Eye (tissue), 1 donor: ENCODE measurements at regions not wholly inside any gene's neighbourhood (a gene's known extent, or its start where the extent isn't known, plus 50 kb on each side); places are given as distances from the start of the nearest gene placed in this dataset.
A peak's percentile ranks its signal among the peaks of the same experiment; 100 is the strongest.

ENCODE experiments used
- DNase-seq: peaks from one replicate; pipeline ENCODE4 v3.0.0-alpha.2; 2015

DNA sequence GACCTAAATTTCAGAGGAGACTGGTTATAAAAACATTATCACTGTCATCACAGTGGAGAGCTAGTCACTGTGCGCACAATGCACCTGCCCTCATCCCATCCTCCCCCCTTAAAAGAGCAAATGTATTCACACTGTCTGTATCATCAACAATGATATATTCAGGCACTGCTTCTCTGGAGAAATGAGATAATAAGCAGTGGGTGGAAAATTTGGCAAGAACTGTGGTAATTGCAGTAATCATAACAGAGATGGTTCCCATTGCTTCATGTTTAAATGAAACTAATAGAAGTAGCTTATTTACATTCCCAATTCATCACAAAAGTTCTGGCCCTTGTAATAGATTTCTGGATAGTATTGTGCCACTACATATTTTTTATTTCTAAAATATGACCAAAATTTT, 867.4 kb upstream of the ADGRL2 start:
- DNase-seq: no peak

DNA sequence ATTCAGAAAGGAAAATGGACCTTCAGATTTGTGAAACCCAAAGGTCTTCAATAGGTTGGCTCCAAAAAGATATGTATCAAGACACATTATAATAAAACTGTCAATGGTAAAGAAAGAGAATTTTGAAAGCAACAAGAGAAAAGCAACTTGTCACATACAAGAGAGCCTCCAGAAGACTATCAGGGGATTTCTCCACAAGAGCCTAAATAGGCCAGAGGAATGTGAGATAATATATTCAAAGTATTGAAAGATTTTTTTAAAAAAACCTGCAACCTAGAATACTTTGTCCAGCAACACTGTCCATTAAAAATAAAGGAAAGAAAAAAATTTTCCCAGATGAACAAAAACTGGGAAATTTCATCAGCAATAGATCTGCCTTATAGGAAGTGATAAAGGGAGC, 869.6 kb upstream of the ADGRL2 start:
- DNase-seq: peak; percentile 8

DNA sequence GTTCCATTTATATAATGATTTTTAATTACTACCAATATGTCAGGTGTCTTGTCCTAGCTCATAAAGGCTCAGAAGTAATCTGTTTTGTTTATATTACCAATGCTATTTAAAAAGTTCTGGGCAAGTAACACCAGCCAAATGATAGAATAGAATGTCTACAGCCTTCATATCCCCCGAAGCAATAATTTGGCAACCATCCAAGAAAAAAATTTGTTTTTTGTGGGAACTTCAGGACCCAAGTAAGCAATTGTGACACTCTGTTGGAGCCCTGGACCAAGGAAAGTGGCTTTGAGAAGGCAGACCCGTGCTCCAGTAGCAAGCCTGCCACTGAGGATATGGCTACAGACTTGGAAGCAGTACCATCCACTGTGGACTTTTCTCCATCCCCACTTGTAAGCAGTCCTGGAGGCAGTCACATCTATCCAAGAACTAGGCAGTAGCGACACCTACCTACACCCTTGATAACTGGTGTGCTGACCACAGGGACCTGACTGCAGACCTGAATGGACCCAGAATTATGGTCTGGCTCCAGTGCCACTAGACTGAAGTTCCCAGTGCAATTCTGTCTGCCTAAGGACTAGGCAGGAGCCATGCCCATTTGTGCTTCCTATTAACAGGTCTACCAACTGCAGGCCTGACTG, 870.7 kb upstream of the ADGRL2 start:
- DNase-seq: no peak

DNA sequence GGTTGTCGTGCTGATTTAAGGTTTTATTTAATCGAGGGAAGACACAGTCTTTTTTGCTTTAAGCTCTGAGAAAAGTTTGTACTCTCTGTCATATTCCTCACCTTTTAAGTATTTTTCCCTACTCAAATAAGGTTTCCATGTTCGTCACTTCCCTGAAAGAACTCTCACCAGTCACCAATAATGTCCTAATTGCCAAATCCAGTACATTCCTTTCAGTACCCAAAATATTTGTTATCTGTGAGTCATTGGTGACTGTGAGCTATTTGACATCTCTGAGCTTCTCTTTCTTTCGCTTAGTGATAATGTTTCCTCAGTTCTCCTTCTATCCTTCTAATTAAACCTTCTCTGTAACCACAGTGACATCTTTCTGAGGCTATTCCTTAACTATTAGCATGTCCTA, 874.2 kb upstream of the ADGRL2 start:
- DNase-seq: no peak

DNA sequence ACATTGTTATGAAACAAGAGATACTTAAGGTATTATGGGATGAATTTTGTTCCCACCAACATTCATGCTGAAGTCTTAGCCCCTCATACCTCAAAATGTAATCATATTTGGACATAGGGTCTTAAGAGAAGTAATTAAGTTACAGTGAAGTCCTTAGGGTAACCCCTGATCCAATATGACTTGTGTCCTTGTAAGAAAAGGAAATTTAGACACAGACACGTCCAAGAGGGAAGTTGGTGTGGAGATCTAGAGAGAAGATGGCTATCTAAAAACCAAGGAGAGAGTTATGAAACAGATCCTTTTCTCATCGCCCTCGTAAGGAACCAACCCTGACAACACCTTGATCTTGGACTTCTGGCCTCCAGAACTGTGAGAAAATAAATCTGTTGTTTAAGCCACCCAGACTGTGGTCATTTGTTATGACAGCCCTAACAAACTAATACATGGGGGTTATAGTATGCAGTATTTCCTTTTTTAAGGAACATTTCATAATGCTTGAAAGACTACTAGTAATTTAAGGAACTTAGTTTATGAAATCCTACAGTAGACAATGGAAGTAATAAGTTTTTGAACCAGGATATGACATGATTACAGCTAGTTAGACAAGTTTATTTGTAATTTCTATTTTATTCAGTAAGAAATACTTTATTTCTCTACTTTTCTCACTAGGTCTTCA, 875.5 kb upstream of the ADGRL2 start:
- DNase-seq: no peak

DNA sequence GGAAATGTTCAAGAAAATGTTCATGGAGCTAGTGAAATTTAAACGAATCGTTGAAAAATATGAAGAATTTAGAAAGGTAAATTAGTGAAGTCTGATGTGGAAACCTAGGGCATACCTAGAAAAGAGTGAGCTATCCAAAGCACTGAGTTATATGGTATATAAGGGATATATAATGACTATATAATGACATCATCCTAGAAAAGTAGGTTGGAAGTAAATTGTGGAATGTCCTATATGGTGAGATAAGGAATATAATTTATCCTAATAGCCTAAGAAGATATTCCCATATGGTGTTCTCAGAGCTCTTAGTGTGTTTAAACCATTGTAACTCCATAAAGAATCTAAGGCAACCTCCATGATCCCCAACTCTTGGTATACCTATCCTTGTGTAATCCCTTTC, 876.4 kb upstream of the ADGRL2 start:
- no peak for DNase-seq

DNA sequence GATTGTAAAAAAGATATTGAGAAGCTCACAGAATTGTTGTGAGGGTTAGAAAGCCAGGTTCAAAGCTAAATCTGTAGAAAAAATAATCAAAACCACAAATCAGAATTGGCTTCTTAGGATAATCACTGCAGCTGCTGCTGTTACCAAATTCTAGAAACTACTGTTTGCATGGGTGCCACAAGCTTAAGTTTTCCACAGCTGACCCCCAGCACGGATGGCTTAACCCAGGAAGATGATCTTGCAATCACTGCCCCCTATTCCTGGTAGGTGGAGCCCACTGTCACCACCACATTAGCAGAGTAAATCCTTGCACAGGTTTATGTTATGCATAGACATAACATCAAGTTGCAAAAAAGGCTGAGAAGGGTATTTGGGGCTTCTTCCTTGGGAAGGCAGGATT, 877.8 kb upstream of the ADGRL2 start:
- no peak for DNase-seq

DNA sequence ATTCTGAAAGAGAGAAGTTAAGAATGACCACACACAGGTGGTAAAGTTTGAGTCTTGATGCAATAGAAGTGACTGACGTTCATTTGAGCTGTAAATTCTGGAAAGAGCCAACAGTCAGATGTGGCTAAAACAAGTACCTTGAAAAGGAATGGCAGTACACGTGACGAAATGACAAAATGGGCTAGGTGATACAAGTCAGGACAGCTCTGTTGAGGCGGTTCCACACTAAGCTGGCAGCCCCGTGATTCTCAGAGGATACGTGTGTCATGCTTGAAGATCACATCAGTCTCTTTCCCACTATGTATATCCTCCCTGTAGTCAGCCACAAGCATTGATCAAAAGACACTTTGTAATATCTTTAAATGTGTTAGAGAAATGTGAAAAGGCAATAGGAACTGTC, 881.3 kb upstream of the ADGRL2 start:
- DNase-seq: no peak

DNA sequence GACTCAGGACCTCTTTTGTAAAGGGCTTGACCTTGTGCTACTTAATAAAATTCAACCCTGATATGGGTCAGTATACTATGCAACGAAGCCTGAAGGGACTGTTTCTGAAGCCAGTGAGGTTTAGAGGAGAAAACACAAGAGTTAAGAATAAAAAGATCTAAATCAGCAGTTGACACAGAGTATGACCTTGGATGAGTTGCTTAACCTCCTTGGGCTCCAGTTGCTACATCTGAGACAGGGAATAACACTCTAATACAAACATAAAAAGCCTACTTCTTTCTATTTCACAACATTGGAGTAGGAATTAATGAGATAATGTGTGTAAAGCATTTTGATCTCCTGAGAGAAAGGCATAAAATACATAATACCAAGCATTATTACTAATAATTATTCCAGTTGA, 882.4 kb upstream of the ADGRL2 start:
- DNase-seq: no peak

DNA sequence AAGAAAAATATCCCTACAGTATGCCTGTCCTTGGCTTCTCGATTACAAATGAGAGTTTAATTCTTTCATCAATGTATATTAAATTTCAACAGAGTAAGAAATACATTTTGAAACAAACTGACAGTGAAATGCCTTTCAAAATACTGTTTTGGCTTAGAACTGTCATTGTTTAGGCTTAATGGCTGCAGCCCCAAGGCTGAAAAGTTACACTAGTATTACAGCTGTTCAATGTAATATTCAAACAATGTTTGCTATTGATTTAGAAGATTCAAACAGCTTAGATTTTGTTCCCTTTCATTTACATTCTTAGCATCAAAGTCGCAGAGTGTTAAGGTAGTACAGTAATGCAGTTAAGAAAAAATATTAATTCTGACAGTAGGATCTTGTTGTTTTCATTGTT, 882.9 kb upstream of the ADGRL2 start:
- no peak for DNase-seq

DNA sequence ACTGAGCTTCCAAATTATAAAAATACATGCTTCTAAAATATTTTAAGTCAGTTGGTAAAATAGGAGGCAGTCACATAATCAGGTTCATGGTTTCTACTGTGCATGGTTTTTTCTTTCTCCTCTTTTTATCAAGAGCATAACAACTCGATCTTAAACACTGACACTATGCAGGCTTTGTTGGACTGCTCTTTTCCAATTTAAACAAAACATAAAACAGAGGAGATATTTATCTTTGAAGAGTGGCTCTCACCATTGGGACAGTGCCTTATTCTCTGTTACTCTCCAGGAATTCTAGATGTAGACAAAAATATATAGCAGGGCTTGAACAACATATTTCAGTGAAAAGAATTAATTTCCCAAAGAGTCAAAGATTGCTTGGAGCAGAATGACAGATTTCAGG, 883.5 kb upstream of the ADGRL2 start:
- no peak for DNase-seq

DNA sequence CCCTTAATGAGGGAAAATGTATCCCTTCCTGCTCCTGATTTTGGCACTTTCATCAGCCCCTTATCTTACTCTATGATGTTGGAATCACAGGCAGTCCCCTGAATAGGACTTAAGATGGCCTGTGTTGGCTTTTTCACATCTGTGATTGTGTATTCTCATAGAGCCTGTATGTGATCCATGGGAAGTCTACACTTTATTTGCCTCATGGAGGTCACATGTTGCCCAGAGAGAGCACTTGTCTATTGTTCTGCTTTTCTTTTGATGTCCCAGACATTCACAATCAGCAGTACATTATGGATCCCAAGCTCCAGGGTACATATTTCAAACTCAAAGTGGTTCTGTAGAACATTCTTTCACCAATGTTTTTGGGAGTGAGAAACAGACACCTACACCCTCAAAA, 885.2 kb upstream of the ADGRL2 start:
- no peak for DNase-seq

DNA sequence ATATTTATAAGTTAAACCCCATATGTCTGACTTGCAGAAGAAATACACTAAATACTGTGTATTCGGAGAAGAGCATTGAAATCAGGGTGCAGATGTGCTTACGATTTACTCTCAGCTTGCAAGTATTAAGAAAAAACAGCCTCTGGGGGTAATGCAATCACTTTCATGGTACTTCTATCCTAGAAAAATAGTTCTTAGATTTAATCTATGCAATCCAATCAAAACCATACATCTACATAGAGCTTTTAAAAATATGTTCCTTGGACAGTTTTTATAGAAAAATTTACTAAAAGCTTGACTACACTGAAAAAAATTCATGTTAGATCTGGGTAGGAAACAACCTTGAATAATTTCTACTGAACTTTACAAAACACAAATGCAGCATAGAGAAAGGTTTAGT, 890.3 kb upstream of the ADGRL2 start:
- peak; percentile 24 for DNase-seq

DNA sequence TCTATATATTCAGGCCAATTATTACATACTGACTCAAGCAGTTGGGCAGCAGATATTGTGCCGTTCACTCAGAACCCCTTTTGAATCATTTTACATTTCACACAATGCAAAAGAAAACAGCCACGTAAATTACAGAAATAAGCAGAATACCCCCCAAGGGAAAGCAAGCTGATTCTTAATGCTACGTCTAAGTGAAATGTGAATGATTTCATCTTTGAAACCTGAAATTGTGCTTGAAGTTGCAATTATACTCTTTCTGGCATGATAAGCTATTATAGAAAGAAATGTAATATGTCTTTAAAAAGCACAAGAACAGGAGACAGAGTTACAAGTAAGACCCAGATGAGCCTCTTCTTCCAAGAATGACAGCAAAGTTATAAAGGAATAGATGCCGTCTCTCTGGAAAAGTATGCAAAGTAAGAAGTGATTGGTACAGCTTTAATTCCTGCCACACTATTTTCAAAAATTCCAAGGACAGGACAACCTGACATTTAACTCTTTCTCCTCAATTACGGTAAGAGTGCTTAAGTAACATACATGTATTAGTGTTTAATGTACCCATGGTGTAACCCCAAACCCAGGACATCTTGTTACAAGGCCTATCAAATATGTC, 891.5 kb upstream of the ADGRL2 start:
- DNase-seq: peak; percentile 14

DNA sequence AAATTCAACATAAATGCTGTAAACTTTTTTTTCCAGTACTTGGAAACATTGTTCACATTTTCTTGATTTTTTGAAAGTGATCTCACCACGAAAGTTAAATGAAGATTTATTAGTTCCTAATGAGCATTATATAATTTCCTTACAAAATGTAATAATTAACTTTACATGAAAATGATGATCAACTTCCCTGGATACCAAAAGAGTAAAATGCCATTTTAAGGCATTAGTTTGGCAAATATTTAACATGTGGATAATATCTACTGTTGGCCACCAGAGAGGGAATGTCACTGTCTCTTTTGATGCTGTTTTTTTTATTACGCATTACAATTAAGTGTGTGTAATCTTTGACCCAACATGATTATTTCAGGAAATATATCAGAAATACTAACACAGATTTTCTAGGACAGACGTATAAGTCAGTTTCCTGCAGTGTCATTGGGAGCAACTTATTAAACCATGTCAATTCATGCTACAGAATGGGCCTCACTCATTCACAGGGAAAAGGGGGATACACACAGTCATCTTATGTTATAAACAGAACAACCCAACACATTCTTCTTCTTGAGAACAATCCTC, 903.9 kb upstream of the ADGRL2 start:
- no peak for DNase-seq

DNA sequence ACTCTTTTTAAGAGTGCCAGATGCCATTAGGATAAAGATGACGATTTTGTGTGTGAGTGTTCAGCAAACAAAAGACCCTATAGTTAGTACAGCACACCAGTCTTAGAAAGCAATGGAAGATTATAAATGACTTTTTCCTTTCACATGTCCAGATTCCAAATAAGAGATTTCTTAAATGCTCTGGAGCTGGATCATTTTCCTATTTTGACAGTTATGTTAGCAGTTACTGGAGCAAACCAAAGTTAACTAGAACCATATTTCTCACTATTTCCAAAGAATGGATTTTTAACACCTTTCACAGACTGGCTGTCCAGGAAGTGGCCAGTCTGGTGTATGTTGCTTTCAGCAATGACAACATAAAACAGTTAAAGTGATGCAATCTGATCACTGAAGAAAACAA, 905.8 kb upstream of the ADGRL2 start:
- DNase-seq: no peak

DNA sequence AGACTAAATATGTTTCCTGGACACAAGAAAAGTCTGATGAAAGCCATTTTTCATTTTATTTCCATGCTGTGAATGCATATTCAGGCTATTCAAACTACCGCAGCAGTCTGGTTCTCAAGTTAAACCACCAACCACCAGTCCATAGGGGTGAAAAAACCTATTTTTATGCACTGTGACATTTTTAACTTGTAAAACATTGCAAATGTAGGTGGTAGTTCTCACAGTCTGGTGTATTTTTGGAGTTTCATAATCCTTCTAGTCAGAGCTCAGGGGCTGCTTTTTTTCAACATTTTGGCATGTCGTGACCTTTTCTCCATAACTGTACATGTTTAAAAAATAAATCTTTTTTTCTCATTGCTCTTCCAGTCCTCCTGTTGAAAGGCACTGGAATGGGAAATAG, 907.6 kb upstream of the ADGRL2 start:
- DNase-seq: peak; percentile 19

DNA sequence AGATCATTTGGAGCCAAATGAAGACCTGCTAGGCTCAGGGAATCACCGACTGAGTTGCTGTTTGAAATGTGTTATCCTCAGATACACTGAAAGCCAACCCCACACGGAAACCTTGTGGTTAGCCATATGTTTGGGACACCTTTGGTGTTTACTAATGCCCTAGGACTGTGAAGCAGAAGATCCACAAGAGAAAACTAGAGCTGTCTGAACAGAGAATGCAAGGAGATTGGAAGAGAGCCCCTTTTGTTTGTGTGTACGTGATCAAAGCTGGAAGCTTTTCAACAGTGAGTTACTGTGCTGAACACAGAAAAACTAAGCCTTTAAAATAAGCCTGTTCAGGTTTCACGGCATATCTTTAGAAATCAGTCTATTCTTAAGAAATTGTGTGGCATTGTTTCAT, 908.2 kb upstream of the ADGRL2 start:
- no peak for DNase-seq

DNA sequence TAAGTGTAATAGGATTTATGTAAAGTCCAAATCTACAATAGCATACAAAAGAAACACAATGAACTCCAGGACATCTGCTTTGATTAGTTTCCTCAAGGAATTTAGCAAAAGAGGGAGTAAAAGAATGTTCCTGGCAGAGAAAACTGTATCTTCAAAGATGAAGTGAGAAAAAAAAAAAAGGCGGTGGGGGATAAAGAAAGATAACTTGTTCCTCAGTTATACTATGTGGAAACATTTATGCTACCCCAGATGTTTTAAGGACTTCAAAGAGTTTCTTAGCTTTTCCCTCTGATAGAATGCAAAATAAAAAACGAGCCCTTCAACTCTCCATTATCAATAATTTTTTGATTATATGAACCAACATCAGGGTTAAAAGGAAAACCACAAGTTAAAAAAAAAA, 908.9 kb upstream of the ADGRL2 start:
- no peak for DNase-seq

DNA sequence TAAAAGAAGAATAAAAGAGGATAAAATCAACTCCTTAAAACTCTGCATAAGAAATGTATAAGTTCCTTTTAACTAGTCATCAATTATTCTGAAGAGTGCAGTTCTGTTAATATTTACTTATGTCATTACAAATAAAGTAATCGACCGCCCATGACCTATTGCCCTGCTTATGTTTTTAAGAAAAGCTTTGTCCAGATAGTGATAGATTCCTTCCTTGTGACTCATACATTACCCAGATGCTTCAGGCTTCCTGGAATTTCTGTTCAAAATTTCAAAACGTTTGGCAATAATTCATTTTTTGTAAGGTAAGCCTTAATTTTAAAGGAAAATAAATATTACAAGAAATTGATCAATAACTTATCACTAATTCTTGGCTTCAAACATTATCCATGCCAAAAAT, 918.2 kb upstream of the ADGRL2 start:
- no peak for DNase-seq

DNA sequence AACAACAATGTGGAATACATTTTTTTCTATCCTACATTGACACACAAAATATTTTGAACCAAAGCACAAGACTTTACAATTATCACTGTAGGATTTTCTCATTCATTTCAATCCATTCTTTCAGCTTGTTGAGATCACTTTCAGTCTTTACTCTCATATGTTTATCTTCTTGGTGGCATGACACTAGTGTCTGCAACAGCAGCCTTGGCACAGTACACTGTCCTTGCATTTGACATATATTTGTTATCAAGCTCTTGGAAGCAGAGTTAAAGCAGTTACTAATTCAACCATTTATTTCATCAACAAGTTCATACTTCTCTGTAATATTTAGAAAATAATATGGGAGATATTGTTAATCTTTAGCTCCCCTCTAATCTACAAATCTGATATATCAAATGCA, 922.4 kb upstream of the ADGRL2 start:
- DNase-seq: no peak

DNA sequence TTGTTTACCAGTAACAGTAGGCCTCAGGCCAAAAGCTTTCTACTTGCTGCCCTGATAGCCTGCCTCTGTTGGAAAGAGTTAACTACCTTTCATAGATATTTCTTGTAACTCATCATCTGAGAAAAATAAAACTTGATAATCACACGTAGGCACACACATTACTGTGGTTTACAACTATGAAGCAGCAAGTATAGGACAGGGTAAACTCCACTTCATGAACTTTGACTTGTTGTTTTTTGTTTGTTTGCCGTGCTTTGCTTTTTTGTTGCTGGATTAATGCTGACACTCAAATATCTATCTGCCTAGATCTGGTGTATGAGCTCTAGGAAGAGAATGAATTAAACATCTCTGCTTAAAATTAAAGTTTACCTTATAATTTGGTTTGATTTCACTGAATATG, 924.7 kb upstream of the ADGRL2 start:
- DNase-seq: no peak

DNA sequence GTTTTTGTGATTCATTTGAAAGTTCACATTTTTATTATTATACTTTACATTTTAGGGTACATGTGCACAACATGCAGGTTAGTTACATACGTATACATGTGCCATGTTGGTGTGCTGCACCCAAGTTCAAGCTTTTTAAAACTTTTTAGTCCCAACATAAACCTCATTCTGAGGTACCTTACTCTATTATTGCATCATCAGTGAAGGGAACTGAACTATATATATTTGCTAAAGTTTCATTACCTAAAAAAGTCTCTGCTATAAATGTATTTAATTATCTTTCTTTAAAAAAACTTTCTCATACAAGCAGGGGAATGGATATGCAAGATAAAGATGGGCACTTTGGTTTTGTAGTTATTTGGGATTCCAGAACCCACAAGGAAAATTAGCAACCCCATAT, 931.4 kb upstream of the ADGRL2 start:
- no peak for DNase-seq

DNA sequence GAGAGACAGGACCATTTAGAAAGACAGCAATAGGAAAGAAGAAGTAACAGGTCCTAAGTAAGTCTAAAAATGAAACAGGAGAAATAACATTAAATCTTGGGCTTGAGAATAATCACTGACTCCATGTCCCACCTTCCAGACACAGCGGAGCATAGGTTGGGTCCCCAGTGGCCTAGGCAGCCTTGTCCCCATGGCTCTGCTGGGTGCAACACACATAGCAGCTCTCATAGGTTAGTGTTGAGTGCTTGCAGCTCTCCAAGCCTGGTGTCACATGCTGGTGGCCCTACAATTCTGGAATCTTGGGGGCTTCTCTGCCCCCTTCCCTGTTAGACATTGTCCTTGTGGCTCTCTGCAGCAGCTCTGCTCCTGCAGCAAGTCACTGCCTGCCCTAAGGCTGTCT, 952.8 kb upstream of the ADGRL2 start:
- DNase-seq: no peak
